GDM1 (cell line): ENCODE measurements at regions not wholly inside any gene's neighbourhood (a gene's known extent, or its start where the extent isn't known, plus 50 kb on each side); places are given as distances from the start of the nearest gene placed in this dataset.
A peak's percentile ranks its signal among the peaks of the same experiment; 100 is the strongest.
"Not testable (repeated sequence)": the region's sequence is repeated elsewhere in the genome, so short reads cannot be mapped to it uniquely, and the experiment has no call there.

Source experiments
- DNase-seq: peaks from one replicate; lab custom pipeline; 2025; lab: John Stamatoyannopoulos, UW

DNA sequence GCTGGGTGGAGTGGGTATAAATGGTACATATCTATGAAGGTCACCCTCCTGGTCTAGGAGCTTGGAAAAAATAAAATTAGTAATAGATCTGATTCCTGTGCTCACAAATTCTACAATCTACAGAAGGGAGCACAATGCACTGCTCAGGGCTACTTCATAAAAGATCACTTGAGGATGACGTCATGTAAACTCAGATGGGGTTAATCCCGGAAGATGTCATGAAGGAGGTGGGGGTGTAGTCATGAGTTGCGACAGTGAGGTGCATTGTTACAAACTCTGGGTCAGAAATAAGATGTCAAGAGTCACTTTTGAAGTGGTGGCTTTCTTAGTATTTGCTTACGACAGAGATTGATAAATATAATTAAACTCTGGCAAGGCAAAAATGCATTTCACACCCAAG is 68.2 kb downstream of the LHX9 start:
- no peak for DNase-seq

DNA sequence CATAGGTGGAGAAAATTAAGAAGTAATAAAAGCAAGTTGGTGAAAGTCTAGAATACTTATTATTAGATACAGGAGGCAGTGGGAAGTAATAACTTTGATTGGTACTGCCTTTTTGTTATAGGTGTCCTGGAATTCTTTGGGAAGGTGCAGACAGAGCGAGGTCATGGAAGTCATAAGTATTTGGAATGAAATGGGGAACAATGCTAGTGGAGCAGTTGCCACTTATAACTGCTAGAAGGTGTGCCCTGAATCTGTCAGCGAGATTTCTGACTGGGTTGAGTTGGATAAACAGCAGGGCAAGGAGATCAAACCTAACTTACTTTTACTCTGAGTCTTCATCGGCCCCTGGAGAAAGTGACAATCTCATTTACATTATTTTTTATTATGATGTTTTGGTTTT is 69.6 kb downstream of the LHX9 start:
- no peak for DNase-seq

DNA sequence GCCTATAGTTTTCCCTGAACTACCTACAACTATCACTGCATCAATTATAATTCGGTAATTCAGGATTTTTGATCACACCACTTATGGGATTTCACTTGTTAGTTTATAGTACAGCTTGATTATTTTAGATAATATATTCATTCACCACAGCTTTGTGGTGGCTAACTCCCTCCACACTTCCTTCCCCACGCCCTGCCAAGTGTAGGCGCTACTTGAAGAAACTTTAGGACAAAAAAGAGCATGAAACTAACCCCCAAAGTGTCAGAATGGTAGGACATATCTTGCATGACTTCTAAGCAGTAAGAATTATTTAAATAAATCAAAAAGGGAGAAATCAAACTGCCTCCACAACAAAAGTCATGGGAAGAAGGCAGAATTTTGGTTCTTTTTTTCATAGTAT is 70.1 kb downstream of the LHX9 start:
- peak; percentile 5 for DNase-seq

DNA sequence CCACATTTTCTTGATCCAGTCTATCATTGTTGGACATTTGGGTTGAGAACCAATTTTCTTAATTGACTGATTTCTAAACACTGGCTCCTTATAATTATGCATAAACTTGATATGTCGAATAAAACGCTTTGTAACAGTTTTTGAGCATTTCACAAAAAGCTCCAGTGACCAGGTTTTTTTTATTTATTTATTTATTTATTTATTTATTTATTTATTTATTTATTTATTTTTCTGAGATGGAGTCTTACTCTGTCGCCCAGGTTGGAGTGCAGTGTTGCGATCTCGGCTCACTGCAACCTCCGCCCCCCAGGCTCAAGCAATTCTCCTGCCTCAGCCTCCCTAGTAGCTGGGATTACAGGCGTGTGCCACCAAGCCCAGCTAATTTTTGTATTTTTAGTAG is 71.4 kb downstream of the LHX9 start:
- DNase-seq = not testable (repeated sequence)

DNA sequence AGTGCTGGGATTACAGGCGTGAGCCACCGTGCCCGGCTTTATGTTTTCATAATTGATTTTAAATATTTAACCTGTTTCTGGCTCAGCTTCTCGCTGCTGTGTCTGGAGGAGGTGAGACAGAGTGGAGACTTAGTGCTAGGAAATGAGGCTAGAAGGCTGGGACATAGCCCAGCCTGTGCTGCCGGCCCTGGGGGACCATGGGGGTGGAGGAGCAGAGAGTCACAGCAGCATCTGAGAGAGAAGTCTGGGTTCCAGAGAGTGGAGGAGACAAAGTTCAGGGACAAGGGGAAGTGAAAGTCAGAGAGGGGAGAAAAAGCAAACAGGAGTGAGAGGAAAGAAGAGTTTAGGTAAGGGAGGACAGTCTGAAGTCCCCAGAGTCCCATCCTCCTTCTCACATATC is 71.9 kb downstream of the LHX9 start:
- DNase-seq = no peak

DNA sequence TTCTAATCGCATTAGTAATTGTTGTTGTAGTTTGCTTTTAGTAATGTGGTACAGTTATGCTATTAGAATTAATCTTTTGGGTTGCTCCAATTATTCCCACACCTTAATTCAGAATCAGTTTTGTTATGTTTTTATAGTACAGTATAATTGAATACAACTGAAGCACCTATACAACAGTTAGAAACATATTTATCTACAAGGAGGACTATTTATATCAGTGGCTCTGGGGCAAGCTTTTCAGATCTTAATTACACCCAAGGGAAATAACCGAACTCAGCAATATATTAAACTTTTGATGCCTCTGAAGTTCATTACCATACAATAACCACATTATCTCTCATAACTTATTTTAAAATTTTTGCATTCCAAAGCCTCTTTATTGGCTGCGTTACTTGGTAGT is 74.4 kb downstream of the LHX9 start:
- no peak for DNase-seq

DNA sequence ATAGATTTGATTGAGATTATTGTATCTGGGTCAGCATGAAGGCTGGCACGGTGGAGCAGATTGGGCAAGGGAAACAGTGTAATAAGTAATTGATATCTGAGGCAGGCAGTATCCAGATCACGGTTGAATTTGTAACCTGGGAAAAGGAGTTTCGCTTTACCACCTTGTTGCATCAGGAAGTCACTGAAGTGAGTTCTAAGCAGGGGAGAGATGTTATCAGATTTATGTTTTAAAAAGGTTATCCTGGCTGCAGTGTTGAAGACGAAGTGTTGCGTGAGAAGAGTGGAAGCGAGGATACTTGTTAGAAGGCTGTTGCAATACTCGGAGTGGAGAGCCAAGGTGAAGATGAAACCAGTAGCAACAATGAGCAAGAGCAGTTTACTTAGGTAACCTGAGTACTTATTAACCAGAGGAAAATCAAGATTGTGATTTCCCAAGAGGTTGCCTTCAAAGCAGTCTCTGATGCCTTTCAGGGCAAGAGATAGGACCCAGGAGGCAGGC is 77.8 kb downstream of the LHX9 start:
- no peak for DNase-seq

DNA sequence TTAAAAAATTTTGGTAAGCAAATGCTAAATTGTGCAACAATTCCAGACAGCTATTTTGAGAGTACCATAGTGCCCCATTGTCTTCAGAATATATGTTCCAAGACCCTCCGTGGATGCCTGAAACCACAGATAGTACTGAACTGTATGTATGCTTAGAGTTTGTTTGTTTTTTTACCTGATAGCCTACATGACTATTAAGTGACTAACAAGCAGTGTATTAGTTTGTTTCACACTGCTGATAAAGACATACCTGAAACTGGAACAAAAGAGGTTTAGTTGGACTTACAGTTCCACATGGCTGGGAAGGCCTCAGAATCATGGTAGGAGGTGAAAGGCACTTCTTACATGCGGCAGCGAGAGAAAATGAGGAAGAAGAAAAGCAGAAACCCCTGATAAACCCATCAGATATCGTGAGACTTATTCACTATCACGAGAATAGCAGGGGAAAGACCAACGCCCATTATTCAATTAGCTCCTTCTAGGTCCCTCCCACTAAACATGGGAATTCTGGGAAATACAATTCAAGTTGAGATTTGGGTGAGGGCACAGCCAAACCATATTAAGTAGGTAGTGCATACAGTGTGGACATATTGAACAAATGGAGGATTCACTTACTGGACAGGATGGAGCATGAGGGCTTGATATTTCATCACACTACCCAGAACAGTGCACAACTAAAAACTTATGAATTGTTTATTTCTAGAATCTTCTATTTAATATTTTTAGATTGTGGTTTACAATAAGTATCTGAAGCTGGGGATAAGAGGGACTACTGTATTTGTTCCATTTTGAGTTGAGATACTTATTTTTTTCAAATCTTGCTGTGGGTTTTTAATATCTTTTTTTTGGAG is 78.5 kb downstream of the LHX9 start:
- no peak for DNase-seq

DNA sequence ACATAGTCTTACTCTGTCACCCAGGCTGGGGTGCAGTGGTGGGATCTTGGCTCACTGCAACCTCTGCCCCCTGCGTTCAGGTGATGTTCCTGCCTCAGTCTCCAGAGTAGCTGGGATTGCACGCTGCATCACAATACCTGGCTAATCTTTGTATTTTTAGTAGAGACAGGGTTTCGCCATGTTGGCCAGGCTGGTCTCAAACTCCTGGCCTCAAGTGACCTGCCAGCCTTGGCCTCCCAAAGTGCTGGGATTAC is 79.0 kb downstream of the LHX9 start:
- DNase-seq = not testable (repeated sequence)

DNA sequence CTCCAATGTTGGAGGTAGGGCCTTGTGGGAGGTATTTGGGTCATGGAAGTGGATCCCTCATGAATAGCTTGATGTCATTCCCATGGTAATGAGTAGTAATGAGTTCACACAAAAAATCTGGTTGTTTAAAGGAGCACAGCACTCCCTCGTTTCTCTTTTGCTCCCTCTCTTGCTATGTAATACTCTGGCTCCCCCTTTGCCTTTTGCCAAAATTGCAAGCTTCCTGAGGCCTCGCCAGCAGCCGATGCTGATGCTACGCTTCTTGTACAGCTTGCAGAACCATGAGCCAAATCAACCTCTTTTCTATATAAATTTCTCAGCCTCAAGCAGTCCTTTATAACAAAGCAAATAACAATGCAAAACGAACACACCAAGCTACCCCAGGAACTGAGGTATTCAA is 80.9 kb downstream of the LHX9 start:
- no peak for DNase-seq

DNA sequence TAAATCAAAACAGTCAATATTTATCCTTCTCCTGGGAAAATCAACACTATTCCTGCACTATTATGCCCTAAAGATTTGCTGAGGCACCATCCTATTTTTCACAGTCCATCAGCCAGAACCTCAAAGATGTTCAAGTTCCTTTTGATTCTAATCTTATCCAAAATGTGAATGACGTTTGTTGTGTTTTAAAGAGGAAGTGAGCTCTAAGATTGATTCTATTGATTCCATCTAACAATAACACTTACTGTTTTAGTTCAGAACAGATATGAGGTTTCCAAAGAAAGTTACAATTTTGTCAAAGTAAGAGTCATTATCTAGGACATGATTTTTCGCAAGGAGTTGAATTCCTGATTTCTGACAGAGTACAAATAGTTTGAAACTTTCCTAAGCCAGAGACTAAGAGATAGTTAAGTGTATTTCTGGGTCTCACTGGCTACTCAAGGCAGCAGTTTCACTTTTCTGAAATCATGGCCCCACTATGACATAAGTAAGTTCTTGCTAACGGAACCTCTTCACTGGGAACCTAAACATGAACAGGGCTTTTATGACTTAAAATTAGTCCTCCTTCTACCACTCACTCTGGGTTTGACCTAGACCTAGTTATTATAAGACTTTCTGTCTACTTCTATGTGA is 84.7 kb downstream of the LHX9 start:
- DNase-seq = no peak

DNA sequence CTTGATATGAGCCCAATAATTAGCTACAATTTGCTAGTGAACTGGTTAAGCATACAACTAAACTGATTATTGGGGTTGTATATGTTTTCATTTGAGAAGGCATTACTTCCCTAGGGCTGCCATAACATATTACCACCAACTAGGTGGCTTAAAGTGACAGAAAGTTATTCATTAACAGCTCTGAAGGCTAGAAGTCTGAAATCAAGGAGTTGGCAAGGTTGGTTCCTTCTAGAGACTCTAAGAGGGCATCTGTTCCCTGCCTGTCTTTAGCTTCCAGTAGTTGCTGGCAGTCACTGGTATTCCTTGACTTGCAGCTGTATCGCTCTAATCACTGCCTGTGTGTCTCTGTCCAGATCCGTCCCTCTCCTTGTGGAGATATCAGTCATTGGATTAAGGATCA is 86.3 kb downstream of the LHX9 start:
- DNase-seq = no peak

DNA sequence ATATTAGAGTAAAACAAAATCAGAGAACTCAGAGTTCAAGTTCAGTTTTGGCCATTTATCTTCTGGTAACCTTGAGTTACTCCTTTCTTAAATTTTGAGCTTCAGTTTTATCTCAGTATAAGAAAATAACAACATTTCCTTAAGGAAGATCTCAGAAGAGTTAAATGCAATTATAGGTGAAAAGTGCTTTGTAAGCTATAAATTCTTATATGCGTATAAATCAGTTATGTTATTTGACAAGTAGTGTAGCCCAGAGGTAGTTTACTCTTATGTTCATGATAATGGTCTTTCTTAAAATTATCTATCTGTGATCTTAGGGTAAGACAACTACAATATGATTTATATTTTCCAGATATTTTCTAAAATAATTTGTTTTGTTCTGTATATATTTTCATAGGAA is 89.8 kb downstream of the LHX9 start:
- DNase-seq = no peak

DNA sequence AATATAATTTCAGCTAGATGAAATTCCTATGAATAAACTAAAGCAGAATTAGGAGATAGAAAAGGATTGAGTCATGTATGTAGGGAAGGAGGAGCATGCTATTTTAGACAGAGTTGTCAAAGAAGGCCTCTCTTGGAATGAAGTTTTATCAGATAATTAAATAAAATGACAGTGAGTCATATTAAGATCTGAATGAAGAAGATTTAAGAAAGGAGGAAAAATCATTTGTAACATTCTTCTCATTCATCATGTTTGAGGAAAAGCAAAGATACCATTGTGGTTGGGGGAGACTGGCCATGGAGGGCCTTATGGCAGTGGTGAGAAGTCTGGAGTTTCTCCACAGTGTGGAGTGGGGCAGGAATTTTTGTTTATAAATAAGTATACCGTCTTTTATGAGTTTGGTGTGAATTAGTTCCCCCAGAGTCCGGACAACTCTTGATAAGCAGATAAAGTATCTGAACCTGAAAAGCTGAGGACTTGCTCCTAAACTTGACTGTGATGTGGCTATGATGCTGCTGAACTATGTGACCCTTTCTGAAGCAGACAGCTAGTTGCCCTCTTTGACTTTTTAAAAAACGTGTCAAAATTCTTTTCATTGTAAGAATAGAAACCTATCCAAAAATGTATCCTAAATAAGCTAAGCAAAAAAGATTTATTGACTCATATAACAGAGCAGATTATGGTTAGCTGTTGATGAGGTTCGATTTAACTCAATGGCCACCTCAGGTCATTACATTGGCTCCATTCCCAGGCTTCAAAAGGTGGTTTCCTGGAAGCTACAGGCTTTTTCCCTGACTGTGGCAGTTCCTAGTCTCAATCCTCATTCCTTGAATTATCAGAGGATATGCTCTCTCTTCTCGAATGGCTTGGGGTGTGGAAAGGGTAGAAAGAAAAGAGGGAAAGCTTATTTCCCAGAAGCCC is 90.8 kb downstream of the LHX9 start:
- DNase-seq = no peak

DNA sequence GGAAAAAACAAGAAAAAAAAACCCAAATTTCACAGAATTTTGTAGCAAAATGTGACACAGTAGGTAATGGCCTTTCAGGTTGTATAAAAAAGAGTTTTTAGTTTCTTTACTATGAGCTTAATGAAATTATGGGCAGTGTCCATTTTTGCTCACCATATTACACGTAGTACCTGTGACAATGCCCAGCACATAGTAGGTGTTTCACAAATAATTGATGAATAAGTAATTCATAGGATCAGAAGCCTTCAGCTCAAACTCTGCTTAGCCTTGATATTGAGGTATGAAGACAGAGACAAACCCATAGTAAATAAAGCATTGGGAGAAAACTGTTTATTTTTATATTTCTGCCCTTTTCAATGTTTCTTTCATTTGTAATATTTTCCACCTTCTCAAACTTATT is 97.2 kb downstream of the LHX9 start:
- DNase-seq = no peak

DNA sequence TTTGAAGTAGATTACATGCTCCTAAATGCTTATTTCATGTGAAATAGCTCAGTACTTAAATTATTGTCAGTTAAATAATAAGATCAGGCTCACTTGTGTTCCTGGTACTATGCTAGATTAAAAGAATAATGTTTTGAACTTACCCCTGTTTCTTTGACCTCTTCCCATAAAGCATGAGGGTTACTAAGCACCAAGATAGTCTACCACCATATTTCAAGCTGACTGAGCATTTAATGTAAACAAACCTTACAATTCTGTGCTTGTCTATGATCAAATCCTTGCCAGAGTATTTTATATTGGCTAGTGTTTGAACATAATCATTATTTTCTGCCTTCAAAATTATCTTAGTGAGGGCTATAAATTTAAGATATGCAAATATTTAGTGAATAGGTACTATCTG is 98.1 kb downstream of the LHX9 start:
- no peak for DNase-seq

DNA sequence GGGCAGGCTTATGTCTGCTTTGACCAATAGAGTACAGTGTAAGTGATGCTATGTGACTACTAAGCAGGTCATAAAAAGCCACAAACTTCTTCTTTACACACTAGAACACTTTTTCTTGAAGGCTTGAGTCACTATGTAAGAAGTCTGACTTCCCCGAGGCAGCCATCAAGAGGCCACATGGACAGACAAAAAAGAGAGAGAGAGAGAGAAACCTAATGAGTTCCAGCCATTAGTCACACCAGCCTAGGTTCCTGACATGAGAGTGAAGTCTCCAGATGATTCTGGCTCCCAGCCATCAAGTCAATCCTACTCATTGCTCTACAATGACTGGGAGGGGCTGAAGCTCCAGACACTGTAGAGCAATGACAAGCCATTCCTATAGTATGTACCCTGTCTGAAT is 101.4 kb downstream of the LHX9 start:
- DNase-seq = no peak

DNA sequence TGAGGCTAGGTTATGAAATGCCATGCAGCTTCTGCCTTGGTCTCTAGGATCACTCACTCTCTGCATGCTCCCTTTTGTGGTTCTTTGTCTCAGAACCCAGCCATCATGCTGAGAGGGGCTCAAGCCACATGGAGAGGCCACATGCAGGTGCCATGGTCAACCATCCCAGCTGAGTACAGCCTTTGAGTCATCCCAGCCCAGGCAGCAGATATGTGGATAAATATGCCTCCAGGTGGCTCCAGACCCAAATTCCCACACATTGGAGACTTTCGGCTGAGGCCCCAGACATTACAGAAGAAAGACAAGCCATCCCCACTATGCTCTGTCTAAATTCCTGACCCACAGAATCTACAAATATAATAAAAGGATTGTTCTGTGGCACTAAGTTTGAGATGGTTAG is 102.0 kb downstream of the LHX9 start:
- no peak for DNase-seq

DNA sequence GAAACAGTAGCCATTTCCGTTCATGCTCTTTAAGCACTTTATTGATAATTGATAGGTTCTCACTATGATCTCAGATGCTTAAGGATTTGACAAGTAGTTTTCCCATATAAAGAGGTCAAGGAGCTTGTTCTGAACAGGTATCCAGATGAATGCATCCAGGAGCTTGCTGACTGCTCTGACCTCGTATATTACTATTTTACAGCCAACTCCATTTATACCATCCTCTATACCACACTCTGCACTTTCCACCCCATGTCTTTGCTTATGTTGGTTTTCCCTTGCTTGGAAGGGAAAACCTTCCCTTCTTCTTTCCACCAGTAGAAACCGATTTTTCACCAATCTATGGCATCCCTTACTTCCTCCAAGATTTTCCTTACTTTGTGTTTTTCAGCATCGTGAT is 107.2 kb downstream of the LHX9 start:
- DNase-seq = no peak

DNA sequence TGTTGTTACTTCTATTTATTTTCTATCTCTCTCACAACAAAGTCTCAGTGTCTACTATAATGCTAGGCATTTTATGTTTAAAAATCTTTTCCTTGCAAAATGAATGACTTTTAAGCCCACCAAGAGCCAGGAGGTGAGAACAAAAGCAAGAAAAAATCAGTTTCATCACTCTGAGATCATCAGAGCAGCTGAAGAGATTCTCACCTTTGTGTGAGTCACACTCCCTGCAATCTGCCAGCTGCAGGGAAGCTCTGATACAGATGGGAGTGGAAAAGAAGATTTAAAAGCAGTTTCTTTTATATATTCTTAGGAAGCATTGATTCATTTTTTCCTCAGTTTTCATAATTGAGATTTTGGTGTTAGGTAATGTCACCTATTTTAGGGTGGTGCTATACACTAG is 107.6 kb downstream of the LHX9 start:
- DNase-seq = no peak

DNA sequence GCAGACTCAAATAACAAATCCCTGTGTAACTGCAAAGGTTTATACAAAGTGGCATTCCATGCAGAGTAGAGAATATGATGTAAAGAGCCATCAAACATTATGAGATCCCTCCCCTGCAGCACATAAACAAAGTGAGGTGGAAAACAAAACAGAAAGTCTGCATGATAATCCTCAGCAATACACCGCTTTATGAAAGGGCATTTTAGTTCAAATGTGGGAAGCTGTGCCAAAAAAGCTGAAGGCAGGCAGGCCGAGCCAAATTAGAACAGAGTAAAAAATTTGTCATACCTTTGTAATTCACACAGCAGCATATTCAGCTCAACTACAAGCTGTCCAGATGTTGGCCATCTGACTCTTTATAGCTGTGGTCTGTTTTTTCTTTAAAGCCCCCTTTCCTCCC is 113.5 kb downstream of the LHX9 start:
- DNase-seq = no peak

DNA sequence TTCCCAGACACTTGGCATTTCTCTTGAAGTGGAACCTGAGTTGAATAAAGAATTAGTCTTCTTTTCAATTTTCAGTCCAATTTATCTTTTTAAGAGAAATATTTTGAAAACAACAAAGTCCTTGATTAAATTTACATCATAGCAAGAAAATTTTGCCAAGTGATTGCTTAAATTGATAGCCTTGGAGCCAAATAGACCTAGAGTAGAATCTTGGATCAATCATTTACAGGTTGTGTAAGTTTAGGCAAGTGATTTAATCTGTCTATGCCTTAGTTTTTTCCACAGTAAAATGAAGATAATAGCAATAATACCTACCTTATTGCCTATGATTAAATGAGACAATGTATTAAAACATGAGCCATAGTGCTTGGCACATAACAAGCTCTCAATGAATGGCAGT is 113.9 kb downstream of the LHX9 start:
- DNase-seq = no peak

DNA sequence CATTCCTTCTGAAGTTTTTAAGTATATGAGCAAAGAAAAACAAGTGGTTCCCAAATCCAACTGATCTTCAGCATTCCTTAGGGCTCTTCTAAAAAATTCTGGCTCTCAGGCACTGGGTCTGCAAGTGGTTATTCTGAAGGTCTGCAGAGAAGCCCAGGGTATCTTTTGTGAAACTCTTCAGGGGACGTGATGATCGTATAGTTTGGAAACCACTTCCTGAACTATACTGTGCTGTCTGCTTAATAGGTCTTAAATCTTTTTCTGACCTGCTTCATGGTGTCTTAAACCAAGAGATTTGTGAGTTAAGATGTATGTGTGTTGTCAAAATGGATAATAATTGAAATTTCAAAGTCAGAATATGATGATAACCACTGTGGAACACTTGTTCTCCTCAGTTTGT is 115.5 kb downstream of the LHX9 start:
- DNase-seq = no peak
